Forelimb muscle (tissue), 1 donor: ENCODE measurements at regions not wholly inside any gene's neighbourhood (a gene's known extent, or its start where the extent isn't known, plus 50 kb on each side); places are given as distances from the start of the nearest gene placed in this dataset.

Experiments used
- DNase-seq: peaks from one replicate; pipeline ENCODE4 v3.0.0-alpha.2; 2013; ENCODE audit warnings: low read depth

DNA sequence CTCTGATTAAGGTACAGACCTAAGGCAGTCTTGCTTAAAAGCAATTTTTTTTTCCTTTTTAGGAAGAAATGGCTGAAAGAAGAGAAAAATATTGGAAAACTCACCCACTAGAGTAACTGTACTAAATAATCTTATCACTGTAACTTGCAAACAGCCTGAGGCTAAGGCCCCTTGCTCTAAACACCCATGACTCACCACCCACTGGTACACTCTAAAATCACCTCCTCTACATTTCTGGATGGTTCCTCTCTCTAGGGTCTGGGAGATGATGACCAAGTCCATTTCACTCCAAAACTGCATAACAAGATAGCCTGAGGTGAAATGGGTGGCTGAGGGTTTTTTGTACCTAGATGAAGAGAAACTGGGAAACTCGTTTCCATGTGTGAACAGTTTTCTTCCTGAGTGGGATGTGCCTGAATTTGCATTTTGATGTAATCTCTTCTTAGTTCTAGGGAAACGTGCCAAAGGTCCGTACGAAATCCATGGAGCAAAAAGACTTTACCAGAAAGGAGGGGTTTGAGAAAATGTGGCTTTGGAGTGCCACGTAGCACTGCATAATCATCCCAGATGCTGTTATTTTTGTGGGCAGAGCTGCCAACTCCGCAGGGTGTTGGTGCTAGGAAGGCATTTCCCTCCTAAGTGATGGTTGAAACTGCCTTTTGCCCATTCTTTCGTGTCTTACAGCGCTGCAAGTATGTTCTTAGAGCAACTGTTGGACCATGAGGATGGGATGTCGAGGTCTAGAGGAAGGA lies 113.5 kb upstream of the C10orf90 start:
- no peak for DNase-seq

DNA sequence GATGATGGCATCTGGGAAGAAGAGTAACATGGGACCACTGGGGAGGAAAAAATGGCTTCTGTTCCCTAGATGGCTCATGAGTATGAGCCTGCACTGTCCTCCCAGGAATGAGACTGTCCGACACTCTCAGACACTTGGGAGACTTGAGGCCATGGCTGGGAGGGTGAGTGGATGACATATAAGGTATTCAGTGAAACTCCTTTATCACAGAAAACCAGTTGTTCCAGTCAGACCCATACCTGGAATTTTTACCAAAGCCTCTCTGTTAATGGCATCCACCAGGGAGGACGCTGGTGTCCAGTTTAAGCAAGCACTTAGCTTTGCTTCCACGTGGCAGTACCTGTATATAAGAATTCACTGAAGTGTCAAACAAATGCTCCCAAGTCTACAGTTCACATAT lies 116.7 kb upstream of the C10orf90 start:
- DNase-seq: no peak

DNA sequence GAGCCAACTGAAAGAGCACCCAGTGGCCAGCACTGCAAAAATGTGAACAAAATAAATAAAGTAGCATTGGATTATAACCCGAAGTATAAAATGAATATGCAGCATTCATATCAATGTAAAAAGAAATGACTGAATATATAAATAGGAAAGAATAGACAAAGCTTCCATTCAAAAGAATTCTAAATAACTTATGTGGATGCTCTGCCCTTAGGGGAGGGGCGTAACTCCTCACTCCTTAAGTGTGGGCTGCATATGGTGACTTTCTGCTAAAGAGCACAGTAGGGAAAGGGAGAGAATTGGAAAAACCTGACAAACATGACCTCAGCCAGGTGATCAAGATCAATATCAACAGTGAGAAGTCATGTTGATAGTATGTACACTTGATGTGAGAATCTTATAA lies 109.9 kb upstream of the DOCK1 start:
- no peak for DNase-seq

- DNase-seq: no peak
These were observed 106.6 kb upstream of the DOCK1 start for GRCh38 chr10:126798649-126799048.

DNA sequence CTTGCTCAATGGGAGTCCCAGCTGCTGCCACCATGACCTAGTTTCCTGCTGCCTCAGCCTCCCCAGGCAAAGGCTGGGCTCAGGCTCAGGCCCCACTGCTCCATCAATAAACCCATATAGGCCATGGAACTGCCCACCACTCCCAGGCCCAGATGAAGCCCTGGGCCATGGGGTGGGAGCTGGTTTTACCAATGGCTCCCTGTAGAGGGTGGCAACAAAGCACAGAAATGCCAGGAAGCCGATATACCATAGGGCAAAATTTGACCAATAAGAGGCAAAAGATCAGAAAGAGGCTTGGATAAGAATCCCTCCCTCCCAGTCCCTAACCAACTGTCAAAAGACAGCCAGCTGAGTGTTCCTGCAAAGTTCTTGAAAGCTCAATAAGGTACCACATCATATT lies 101.8 kb upstream of the DOCK1 start:
- no peak for DNase-seq

DNA sequence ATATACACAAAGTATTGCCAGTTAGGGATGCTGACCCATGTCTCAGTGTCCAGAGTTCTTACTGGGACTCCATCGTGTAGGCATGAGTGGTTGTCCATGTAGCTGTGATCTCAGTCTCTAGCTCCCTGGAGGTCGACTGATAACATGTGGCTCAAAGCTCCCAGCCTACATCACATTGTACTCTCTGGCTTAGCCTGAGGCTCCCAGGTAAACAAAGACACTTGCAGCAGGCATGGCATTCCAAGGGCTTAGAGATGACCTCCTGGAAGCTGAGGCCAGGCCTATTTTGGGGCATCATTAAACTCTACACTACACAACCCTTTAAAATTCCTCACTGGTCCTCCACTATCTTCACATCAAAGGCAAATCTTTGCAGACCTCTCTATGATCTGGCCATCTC lies 100.8 kb upstream of the DOCK1 start:
- DNase-seq: no peak

DNA sequence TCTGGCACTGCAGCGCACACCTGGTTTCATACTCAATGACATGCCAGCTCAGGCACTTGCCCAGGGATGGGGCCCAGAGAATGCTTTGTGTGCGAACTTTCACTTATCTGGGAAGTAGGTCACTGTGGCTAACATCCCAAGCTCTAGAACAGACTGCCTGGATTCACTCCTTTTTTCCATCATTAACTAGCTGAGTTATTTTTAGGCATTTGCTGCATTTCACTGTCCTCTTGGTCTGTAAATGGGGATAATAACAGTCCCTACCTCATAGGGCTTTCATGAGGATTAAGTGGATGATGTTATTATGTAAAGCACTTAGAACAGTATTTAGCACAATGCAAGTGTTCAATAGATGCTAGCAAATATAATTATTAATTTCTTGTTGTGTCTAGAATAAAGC lies 98.7 kb upstream of the DOCK1 start:
- no peak for DNase-seq

GRCh38 chr10:126806991-126807702 lies 98.1 kb upstream of the DOCK1 start:
- no peak for DNase-seq

- DNase-seq: no peak
These were observed 97.1 kb upstream of the DOCK1 start for GRCh38 chr10:126808103-126808502.

- no peak for DNase-seq
These were observed 91.8 kb upstream of the DOCK1 start for GRCh38 chr10:126813432-126813831.

- no peak for DNase-seq
These were observed 71.7 kb upstream of the DOCK1 start for GRCh38 chr10:126833542-126833941.

DNA sequence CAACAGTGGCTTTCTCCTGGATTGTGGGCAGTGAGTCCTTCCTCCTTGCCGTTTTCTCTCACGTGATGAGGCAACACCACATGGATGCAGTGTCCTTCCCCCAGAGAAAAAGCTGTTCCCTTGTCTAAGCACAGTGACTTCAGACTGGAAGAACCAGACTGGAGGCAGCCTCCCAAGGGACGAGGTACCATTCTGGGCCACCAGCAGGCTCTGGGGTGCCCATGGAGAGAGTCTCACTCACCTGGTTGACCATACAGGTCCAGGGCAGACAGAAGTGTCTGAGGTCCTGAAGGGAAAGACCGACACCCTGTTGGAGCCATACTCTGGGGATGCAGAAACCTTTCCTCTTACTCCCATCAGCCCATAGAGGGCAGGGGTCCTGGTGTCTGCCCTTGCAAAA lies 69.2 kb upstream of the DOCK1 start:
- no peak for DNase-seq

DNA sequence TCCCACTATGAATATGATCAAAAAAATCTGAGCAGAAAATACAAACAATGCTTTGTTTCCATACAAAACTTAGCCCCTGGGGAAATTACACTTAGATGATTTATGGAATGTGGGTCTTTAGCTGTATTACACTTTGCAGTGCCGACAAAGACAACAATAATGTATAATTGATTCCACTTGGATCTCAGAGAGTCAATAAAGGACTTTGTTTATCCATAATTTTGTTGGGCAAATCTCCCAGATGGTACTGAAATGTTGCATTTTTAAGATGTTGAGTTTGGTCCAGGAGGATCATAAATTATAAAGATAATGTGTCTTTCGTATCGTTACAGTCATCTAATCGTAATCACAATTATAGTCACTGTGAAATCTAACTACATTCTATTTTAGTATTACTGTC lies 66.9 kb upstream of the DOCK1 start:
- DNase-seq: no peak

- DNase-seq: no peak
These were observed 66.0 kb upstream of the DOCK1 start for GRCh38 chr10:126839094-126839761.

- no peak for DNase-seq
These were observed 64.6 kb upstream of the DOCK1 start for GRCh38 chr10:126840576-126841135.

- DNase-seq: no peak
These were observed 63.8 kb upstream of the DOCK1 start for GRCh38 chr10:126841341-126841895.

DNA sequence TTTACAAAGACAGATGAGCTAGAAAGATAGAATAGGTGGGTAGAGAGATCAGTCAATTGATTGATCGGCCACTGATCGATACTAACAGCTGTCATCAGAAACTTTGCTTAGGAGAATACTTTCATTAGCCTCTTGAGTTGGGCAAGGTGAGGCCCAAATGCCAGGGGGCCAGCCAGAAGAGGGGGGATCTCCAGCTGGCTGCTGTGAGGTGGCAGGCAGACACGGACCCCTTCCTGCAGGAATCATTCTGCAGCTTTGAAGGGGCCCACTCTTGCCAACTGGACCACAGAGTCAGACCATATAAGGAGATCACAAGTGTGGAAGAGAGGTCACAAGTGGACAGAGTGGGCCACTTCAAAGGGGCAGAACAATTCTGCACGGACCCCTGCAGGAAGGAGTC lies 62.9 kb upstream of the DOCK1 start:
- no peak for DNase-seq

DNA sequence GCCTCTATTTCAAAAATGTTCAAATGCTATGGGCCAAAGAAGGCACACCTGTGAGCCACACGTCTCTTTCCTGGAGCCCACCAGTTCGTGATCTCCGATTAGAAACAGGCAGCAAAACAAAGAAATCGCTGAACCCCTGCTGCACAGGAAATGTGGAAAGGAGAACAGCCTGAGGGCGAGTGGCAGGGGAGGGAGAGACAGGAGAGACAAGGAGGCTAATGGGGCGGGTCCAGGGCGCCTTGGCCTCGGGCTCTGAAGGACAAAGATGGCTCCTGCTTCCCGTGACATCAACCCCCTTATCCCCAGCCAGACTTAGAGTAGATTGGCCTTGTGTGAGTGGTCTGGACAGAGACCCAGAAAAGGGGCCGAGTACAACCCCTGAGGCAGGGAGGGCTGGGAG lies 62.4 kb upstream of the DOCK1 start:
- DNase-seq: no peak

- DNase-seq: no peak
These were observed 61.8 kb upstream of the DOCK1 start for GRCh38 chr10:126843299-126843934.

- no peak for DNase-seq
These were observed 60.8 kb upstream of the DOCK1 start for GRCh38 chr10:126844406-126844805.

GRCh38 chr10:126846469-126846868 lies 58.8 kb upstream of the DOCK1 start:
- DNase-seq: no peak

GRCh38 chr10:126846959-126847358 lies 58.3 kb upstream of the DOCK1 start:
- DNase-seq: no peak
